GM18858 (cell line): ENCODE measurements at regions not wholly inside any gene's neighbourhood (a gene's known extent, or its start where the extent isn't known, plus 50 kb on each side); places are given as distances from the start of the nearest gene placed in this dataset.
"Not testable (repeated sequence)": the region's sequence is repeated elsewhere in the genome, so short reads cannot be mapped to it uniquely, and the experiment has no call there.

Experiments
- ATAC-seq: cut with Tn5 transposase; IDR thresholded peaks from one replicate; pipeline ENCODE4 v1.9.1; 2021; ENCODE audit not compliant: unreplicated experiment

- ATAC-seq: not testable (repeated sequence)
These were observed 85.6 kb upstream of the CRYM start for GRCh38 chr16:21363550-21364223.

DNA sequence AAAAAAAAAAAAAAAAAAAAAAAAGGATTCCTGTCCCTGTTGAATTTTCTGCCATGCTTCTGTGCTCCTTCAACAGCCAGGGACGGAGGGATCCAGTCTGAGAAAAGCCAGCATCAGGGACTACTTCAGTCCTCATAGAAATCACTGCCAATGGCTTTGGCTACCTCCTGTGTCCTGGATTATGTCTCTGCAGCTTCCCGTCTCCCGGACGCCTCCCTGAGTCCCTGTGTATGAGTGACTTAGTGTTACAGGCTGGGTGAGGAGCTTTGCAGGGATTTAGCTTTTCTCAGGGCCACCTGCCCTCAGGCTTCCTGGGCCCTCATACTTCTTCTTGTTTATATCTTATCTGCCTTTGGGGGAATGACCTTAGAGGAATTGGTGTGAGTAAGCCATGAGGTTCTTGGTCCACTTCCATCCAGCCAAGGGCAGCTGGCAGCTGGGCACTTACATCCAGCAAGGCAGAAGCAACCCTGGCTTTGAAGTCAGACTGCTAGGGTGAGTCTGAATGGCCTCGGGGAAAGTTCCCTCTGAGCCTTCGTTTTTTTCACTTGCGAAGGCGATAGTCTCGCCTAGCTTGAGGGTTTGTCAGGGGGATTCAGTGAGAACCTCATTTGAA lies 83.6 kb upstream of the CRYM start:
- ATAC-seq: not testable (repeated sequence)

DNA sequence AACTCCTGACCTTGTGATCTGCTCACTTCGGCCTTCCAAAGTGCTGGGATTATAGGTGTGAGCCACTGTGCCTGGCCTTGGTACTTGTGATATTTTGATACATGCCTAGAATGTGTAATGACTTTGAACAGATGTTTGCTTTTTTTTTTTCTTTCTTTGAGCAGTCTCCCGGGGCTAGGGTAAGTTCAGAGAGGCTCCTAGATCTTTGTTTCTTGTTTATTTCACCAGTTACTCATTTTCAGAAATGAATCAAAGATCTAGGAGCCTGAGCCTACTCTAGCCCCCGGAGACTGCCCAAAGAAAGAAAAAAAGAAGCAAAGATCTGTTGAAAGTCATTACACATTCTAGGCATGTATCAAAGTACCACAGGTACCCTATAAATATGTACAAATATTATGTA lies 83.0 kb upstream of the CRYM start:
- ATAC-seq: not testable (repeated sequence)

GRCh38 chr16:21359513-21359912 lies 81.4 kb upstream of the CRYM start:
- not testable (repeated sequence) for ATAC-seq

DNA sequence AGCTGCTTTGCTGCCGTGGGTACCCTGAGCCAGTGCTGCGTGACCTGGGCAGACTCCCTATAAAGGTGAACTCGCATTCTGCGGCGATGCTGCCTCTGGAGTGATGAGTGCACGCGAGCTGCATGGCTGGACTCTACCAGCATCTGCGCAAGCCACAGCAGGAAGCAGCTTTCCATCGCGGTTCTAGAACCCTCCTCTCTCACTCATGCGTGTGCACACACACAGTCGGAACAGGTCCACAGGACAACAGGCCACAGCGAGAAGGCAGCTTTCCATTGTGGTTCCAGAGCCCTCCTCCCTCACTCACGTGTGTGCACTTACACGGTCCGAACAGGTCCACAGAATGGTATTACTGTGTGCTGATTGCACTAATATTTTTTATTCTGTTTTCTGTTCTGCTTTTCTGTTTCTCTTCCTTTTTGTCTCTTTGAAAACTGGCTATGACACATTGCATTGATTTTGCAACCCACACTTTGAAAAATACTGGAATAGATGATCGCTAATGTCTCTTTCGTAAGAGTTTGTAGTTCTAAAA lies 80.2 kb upstream of the CRYM start:
- peak; percentile 51 for ATAC-seq

- ATAC-seq: not testable (repeated sequence)
These were observed 78.2 kb upstream of the CRYM start for GRCh38 chr16:21356308-21356707.

GRCh38 chr16:21351433-21351832 lies 73.3 kb upstream of the CRYM start:
- ATAC-seq: not testable (repeated sequence)

DNA sequence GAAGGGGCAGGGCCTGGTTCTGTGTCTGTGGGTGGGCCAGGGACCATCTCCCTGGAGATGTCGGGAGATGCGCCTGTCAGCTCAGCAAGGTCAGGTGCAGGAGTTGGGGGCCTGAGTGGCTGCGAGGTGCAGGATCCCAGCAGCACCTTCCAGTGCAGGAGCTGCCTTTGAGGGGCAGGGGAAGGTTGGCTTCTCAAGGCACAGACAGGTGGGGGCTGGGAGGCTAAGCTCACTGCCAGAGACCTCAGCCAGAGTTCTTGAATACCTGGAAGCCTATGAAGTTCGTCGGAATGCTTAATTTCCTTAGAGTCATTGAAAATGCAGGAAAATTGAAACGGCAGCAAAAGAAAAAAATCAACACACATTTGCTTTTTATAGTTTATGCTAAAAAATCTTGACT lies 72.8 kb upstream of the CRYM start:
- ATAC-seq: not testable (repeated sequence)

- not testable (repeated sequence) for ATAC-seq
These were observed 71.2 kb upstream of the CRYM start for GRCh38 chr16:21349336-21349735.

- not testable (repeated sequence) for ATAC-seq
These were observed 70.7 kb upstream of the CRYM start for GRCh38 chr16:21348815-21349214.

- ATAC-seq: not testable (repeated sequence)
These were observed 69.4 kb upstream of the CRYM start for GRCh38 chr16:21347538-21347937.

- ATAC-seq: not testable (repeated sequence)
These were observed 68.8 kb upstream of the CRYM start for GRCh38 chr16:21346756-21347491.

- not testable (repeated sequence) for ATAC-seq
These were observed 66.3 kb upstream of the CRYM start for GRCh38 chr16:21344361-21344912.

DNA sequence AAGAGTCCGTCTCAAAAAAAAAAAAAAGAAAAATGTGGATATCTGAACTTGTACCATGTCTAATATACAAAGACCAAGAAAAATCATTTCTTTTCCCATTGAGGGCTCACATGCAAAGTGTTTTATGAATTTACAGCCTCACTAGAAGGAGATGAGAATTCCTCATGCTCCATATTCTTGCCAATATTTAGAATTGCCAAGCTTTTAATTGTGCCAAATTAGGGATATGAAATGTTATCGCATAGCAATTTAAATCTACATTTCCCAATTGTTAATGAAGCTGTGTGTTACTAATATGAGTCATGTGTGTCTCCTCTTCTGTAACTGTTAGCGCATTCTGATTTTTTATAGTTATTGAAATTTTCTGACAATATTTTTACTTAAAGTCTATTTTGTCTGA lies 63.0 kb upstream of the CRYM start:
- ATAC-seq: no peak

GRCh38 chr16:21339941-21340340 lies 61.9 kb upstream of the CRYM start:
- no peak for ATAC-seq

DNA sequence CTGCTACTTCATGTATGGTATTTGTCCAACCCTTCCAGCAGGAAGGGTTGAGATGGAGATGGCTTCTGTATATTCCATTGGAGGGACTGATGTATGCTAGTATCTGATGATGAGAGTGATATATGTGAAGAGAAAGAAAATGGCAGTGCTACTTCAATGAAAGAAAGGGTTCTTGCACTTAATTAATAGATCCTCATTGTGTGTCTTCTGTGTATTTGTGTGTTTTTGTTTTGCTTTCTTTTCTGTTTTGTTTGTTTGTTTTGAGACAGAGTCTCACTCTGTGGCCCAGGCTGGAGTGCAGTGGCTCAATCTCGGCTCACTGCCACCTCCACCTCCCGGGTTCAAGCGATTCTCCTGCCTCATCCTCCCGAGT lies 61.2 kb upstream of the CRYM start:
- no peak for ATAC-seq

GRCh38 chr16:21338537-21339268 lies 60.6 kb upstream of the CRYM start:
- no peak for ATAC-seq

- ATAC-seq: no peak
These were observed 58.1 kb upstream of the CRYM start for GRCh38 chr16:21336231-21336630.

GRCh38 chr16:21334188-21335146 lies 56.4 kb upstream of the CRYM start:
- ATAC-seq: not testable (repeated sequence)

GRCh38 chr16:21333683-21334082 lies 55.6 kb upstream of the CRYM start:
- ATAC-seq: not testable (repeated sequence)
